HG03521 (cell line): ENCODE measurements at regions not wholly inside any gene's neighbourhood (a gene's known extent, or its start where the extent isn't known, plus 50 kb on each side); places are given as distances from the start of the nearest gene placed in this dataset.

Experiments
- ATAC-seq: cut with Tn5 transposase; IDR thresholded peaks from one replicate; pipeline ENCODE4 v1.9.1; 2021; ENCODE audit warnings: mild to moderate bottlenecking, moderate library complexity; ENCODE audit not compliant: unreplicated experiment

- no peak for ATAC-seq
These were observed 142.8 kb upstream of the SEMA3A start for GRCh38 chr7:84337429-84337828.

GRCh38 chr7:84336766-84337165 lies 142.2 kb upstream of the SEMA3A start:
- no peak for ATAC-seq

- peak; percentile 81 for ATAC-seq
These were observed 141.7 kb upstream of the SEMA3A start for GRCh38 chr7:84336303-84336702.

- no peak for ATAC-seq
These were observed 137.0 kb upstream of the SEMA3A start for GRCh38 chr7:84331616-84332015.

GRCh38 chr7:84328571-84328970 lies 134.0 kb upstream of the SEMA3A start:
- ATAC-seq, result no peak

GRCh38 chr7:84324136-84324630 lies 129.6 kb upstream of the SEMA3A start:
- ATAC-seq, result no peak

GRCh38 chr7:84317536-84317935 lies 122.9 kb upstream of the SEMA3A start:
- no peak for ATAC-seq

- no peak for ATAC-seq
These were observed 119.7 kb upstream of the SEMA3A start for GRCh38 chr7:84314263-84314662.

- ATAC-seq, result no peak
These were observed 109.8 kb upstream of the SEMA3A start for GRCh38 chr7:84304407-84304806.

GRCh38 chr7:84302949-84303348 lies 108.4 kb upstream of the SEMA3A start:
- no peak for ATAC-seq

- ATAC-seq, result no peak
These were observed 103.0 kb upstream of the SEMA3A start for GRCh38 chr7:84297616-84298015.

GRCh38 chr7:84294847-84295455 lies 100.4 kb upstream of the SEMA3A start:
- ATAC-seq, result no peak

- ATAC-seq, result no peak
These were observed 99.8 kb upstream of the SEMA3A start for GRCh38 chr7:84294391-84294790.

- no peak for ATAC-seq
These were observed 97.2 kb upstream of the SEMA3A start for GRCh38 chr7:84291756-84292155.

- ATAC-seq, result no peak
These were observed 89.2 kb upstream of the SEMA3A start for GRCh38 chr7:84283798-84284197.

GRCh38 chr7:84281518-84281917 lies 86.9 kb upstream of the SEMA3A start:
- ATAC-seq, result no peak

- no peak for ATAC-seq
These were observed 83.1 kb upstream of the SEMA3A start for GRCh38 chr7:84277628-84278224.

GRCh38 chr7:84274029-84274638 lies 79.5 kb upstream of the SEMA3A start:
- no peak for ATAC-seq

GRCh38 chr7:84271543-84271942 lies 77.0 kb upstream of the SEMA3A start:
- ATAC-seq, result no peak

GRCh38 chr7:84264396-84264795 lies 69.8 kb upstream of the SEMA3A start:
- ATAC-seq, result no peak

- no peak for ATAC-seq
These were observed 68.5 kb upstream of the SEMA3A start for GRCh38 chr7:84263106-84263505.

GRCh38 chr7:84261509-84261908 lies 66.9 kb upstream of the SEMA3A start:
- no peak for ATAC-seq
